ENCODE measurements at regions not wholly inside any gene's neighbourhood (a gene's known extent, or its start where the extent isn't known, plus 50 kb on each side); places are given as distances from the start of the nearest gene placed in this dataset.
"Not testable (repeated sequence)": the region's sequence is repeated elsewhere in the genome, so short reads cannot be mapped to it uniquely, and the experiment has no call there.

DNA sequence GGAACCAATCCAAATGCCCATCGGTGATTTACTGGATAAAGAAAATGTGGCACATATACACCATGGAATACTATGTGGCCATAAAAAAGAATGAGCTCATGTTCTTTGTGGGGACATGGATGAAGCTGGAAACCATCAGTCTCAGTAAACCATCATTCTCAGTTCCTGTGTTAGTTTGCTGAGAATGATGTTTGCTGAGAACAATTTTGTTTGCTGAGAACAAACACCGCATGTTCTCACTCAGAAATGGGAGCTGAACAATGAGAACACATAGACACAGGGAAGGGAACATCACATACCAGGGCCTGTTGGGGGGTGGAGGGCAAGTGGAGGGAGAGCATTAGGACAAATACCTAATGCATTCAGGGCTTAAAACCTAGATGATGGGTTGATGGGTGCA is 185.5 kb downstream of the ANXA1 start:
- not testable (repeated sequence) for DNase-seq (ENCODE audit: extremely low read depth in 1 of 2, low read depth in 1 of 2)

DNA sequence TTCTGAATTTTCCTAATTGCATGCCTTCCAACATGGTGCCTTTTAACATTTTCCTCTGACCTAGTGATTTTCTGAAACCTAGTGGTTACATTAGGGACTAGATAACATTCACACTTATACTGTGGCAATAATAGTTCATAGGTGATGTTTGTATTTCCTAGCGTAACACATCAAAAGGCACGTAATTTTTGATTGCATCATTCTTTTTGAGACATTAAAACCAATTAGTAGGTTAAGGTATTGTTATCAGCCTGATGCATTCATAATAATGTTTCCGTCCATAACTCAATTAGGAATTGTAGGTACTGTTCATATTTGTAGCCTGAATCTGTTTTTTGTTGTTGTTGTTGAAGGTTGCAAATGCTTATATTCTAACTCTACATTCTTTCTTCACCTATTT is 192.4 kb downstream of the ANXA1 start:
- no peak for DNase-seq (ENCODE audit: extremely low read depth in 1 of 2, low read depth in 1 of 2)

DNA sequence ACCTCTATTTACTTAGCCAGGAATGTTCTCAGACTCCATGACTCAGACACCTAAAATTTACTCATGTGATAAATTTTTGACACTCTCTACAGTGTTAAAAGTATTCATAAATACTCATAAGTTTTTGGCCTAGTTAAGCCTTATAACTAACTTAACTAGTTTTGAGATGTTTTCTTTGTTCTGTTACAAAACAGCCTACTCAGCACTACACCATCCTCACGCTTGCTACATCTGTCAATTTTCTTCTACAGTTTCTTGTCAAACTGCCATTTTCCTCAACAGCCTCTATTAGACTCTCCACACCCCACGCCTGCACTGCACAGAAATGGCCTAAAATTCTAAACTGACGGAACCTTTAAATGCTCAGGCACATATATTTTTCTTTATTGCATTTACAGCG is 195.5 kb downstream of the ANXA1 start:
- DNase-seq (ENCODE audit: extremely low read depth in 1 of 2, low read depth in 1 of 2) = no peak

DNA sequence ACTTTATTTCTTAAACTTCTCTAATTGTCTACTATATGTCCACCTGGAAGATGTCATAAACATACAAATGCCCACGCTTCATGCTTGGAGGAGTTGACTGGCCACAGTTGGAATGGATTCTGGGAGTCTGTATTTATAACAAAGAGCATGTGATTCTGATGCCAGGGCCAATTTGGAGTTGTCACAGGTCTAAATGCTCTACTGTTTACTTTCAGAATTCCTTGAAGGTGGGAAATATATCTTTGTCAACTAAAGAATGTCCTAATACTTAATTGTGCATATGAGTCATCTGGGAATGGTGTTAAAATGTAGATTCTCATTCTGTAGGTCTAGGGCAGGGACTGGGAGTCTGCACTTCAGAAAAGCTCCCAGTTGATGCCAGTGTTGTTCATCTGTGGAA is 196.1 kb downstream of the ANXA1 start:
- DNase-seq (ENCODE audit: extremely low read depth in 1 of 2, low read depth in 1 of 2) = no peak

DNA sequence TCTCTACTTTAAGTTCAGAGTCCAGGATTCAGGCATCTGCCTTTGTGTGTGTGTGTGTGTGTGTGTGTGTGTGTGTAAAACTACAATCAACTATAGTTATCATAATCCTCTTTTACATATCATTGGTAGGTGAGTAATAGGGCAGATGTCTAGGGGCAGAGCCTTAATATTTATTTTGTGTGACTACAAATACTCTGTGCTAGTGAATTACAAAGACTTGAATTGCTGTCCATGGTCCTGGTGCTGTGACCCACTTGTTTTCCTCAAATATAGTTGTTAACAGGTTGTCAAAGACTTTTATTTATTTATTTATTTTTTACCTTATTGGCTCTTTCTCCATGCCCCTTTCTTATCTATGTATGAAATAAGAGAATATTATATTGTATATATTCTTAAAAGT is 196.8 kb downstream of the ANXA1 start:
- DNase-seq (ENCODE audit: extremely low read depth in 1 of 2, low read depth in 1 of 2) = no peak

DNA sequence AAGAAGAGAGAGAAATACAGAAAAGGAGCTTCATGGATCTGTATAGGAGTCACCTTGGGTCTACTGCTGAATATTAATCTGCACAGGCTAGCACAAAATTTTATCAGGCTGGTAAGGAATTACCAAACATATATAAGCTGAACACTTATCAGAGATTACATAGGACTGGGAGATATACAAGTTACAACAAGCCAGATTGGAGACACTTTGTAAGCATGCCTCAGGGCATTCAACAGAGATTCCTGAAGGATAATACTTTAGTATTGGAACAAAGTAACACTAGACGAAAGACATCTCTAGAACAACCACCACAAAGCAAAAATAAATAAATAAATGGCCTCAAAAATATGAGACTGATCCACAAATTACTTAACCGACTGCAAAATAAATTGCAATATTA is 197.8 kb downstream of the ANXA1 start:
- DNase-seq (ENCODE audit: extremely low read depth in 1 of 2, low read depth in 1 of 2) = no peak

DNA sequence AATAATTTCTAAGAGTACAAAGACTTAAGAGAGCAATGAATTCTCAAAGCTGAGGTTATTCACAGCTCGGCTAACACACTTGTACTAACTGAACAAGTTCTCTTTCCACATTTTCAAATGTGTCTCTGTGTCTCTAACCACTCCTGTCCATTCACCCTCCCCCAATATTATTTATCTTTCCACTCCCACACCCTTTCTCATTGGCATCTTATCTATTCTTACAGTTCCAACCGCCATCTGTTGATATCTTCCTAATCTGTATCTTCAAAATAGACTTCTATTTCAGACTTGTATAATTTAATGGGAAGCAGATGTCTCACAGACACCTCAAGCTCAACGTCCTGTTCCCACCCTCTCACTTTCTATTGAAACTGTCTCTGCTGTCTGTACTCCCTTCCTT is 205.9 kb downstream of the ANXA1 start:
- no peak for DNase-seq (ENCODE audit: extremely low read depth in 1 of 2, low read depth in 1 of 2)

DNA sequence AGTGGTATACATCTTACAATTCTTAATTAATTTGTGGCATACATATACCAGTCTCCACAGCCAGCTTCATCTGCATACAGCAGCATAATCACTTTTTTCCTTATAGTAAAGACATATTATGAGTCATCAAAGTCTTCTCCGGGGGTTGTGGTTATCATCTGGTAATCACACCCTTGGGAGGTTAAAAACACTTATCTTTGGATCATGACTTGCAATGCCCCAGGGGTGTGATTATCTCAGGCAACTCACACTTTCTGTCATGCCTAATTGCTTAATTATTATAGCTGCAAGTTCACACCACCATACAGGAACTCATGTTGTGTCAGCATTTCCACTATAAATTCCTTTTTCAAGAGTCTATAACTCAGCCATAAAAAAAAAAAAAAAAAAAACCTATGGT is 218.4 kb downstream of the ANXA1 start:
- DNase-seq (ENCODE audit: extremely low read depth in 1 of 2, low read depth in 1 of 2) = no peak

DNA sequence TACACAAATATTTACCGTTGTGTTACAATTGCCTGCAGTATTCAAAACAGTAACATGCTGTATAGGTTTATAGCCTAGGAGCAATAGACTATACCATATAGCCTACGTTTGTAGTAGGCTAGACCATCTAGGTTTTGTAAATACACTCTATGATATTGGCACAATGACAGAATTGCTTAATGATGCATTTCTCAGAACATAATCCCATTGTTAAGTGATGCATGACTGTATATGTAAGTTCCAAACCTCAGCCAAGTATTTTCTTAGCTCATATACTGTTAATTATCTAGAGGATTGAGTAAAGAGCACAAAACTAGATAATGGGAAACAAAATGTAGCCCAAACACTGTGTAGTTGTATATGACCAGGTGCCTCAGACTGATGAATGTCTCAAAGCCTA is 220.1 kb downstream of the ANXA1 start:
- no peak for DNase-seq (ENCODE audit: extremely low read depth in 1 of 2, low read depth in 1 of 2)

DNA sequence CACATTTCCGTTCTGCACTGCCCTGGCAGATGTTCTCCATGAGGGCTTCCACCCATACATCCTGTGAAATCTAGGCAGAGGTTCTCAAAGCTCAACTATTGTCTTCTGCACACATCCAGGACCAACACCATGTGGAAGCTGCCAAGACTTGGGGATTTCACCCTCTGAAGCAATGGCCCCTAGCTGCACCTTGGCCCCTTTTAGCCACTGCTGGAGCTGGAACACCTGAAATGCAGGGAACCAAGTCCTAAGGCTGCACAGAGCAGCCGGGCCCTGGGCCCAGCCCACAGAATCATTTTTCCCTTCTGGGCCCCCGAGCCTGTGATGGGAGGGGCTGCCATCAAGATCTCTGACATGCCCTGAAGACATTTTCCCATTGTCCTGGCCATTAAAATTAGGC is 228.7 kb downstream of the ANXA1 start:
- no peak for DNase-seq (ENCODE audit: extremely low read depth in 1 of 2, low read depth in 1 of 2)

DNA sequence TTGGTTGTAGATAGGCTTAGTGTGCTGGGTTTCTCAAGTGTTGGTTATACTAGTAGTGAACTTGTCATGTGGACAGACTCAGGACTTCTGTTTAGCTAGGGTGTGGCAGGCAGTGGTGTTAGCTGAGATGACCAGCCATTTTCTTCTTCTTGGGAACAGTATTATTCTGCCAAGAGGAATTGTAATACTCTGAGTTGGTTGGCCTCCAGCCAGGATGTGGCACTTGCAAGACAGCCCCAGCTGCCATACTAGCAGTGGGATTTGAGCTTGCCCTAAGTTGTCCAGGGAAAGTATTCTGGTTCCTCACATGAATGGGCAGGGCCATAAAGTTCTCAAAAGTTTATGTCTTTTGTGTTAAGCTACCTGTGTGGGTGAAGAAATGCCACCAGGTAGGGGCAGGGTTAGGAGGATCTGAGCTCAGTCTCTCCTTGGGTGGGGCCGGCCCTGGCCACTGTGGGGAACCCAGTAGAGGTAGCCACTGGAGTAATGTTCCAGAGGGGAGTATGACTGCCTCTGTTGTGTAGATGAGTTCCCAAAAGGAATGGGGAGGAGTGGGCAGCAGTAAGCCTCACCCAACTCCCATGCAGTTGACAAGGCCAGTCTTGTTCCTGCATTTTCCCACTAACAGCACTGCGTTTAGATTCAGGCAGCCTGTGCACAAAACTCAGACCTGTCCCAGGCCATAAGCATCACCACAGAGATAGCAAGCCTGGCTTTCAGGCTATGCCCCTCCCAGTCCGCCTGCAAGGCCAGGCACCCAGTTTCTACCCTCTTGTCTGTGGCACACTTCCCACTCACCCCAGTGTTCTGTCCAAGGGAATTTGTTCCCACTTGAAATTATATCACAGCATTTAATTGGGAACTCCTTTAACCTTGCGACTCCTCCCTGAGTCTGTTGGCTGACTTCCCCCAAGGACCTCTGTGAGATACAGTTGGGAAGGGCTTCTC is 250.7 kb downstream of the ANXA1 start:
- no peak for DNase-seq (ENCODE audit: extremely low read depth in 1 of 2, low read depth in 1 of 2)

- no peak for DNase-seq (ENCODE audit: extremely low read depth in 1 of 2, low read depth in 1 of 2)
These were observed 259.8 kb downstream of the ANXA1 start for GRCh38 chr9:73411494-73411893.

- DNase-seq (ENCODE audit: extremely low read depth in 1 of 2, low read depth in 1 of 2) = no peak
These were observed 261.2 kb downstream of the ANXA1 start for GRCh38 chr9:73412874-73413273.

DNA sequence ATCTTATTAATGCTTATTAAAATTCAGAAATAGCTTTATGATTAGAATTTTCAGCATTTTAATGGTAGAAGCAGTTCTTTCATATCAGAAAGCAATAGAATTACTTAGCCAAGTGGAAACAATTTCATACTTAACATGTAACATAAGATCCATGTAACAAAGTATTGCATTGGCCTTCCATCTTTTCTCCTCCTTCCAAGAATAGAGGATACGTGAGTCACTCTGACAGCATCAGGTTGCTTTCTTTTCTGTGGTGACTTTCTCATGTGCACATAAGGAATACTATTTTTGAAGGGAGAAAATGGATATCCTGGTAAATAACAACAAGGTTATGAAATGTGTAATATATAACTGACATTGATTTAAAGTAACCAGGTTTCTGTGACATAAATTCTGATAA is 272.2 kb downstream of the ANXA1 start:
- DNase-seq (ENCODE audit: extremely low read depth in 1 of 2, low read depth in 1 of 2) = no peak

DNA sequence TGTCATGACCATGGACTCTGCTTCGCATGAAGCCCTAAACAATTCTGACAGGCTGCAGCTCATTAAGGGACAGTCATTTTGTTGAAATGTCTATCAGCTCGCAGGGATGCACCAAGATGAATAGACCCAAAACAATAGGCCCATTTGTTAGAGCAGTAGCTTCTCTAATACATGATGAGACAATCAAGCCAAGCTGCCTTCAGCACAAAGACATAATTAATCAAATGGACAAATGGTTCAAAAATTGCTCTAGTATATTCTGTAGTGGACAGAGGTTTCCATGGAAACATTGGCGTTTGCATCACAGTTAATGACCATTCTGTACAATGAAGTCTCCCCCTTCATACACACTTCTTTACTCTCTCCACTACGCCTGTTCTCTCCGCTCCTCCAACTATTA is 274.6 kb downstream of the ANXA1 start:
- DNase-seq (ENCODE audit: extremely low read depth in 1 of 2, low read depth in 1 of 2) = no peak

DNA sequence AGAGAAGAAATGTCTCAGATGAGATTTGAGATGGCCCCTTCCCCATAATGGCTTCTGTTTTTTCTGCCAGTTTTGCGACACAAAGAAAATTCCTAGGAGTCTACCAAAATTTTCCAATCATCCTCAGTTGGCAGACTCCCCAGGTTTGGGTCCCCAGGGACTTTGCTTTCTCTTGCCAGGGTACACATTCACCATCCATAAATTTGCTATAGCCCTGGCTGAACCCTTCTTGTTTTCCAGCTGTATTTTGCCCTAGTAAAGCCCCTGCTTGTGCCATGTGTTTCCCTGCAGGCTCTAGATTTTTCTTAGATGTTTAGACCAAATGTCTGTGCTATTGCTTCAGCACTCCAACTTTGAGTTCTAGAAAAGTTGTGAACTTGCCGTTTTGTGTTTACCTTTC is 283.2 kb downstream of the ANXA1 start:
- DNase-seq (ENCODE audit: extremely low read depth in 1 of 2, low read depth in 1 of 2) = no peak

GRCh38 chr9:73437758-73438157 is 286.1 kb downstream of the ANXA1 start:
- DNase-seq (ENCODE audit: extremely low read depth in 1 of 2, low read depth in 1 of 2) = no peak

DNA sequence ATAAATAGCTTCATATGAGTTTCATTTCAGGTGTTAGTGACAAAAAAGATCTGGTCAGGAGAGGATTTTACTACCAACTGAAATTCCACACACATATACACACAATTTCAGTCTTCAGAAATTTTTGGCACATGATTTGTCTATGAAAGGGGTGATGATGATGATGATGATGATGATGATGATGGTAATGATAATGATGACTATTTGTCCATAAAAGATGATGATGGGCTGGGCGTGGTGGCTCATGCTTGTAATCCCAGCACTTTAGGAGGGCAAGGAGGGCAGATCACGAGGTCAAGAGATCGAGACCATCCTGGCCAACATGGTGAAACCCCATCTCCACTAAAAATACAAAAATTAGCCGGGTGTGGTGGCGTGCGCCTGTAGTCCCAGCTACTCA is 288.2 kb downstream of the ANXA1 start:
- DNase-seq (ENCODE audit: extremely low read depth in 1 of 2, low read depth in 1 of 2) = not testable (repeated sequence)

DNA sequence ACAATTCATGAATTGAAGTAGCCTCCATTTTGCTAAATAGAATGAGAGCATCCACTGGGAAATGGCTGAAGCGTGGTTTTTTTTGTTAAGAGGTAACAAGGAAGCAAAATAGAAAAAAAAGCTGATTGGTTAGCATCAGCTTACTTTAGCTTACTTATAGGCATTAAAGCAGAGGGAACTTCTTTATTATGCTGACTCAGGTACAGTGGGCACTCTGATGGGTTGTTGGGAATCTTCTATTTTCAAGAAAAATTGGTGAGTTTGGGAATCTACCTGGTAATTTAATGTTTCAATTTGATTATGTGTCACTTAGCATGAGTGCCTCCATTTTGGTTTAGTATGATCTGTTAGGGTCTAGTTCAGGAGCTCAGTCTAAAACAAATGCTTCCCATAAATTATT is 289.6 kb downstream of the ANXA1 start:
- no peak for DNase-seq (ENCODE audit: extremely low read depth in 1 of 2, low read depth in 1 of 2)

GRCh38 chr9:73441890-73442818 is 290.5 kb downstream of the ANXA1 start:
- no peak for DNase-seq (ENCODE audit: extremely low read depth in 1 of 2, low read depth in 1 of 2)

DNA sequence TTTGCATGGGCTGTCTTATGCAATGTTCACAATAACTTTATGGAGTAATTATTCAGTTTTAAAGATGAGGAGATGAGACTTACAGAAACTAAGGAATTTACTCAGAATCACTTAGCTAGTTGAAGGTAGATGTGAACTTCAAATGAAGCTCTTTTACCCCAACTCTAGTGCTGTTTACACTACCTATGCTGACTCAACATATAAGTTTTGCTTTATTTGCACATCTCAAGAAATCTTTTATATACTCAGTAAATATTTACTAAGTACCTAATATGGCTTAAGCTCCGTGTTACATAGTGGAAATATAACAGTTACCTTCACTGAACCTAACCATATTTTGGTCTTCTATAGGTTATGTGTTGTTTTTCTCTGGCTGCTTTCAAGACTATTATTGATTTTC is 293.2 kb downstream of the ANXA1 start:
- no peak for DNase-seq (ENCODE audit: extremely low read depth in 1 of 2, low read depth in 1 of 2)

- DNase-seq (ENCODE audit: extremely low read depth in 1 of 2, low read depth in 1 of 2) = not testable (repeated sequence)
These were observed 293.7 kb downstream of the ANXA1 start for GRCh38 chr9:73445384-73445783.
